ENCODE measurements at regions not wholly inside any gene's neighbourhood (a gene's known extent, or its start where the extent isn't known, plus 50 kb on each side); places are given as distances from the start of the nearest gene placed in this dataset.

DNA sequence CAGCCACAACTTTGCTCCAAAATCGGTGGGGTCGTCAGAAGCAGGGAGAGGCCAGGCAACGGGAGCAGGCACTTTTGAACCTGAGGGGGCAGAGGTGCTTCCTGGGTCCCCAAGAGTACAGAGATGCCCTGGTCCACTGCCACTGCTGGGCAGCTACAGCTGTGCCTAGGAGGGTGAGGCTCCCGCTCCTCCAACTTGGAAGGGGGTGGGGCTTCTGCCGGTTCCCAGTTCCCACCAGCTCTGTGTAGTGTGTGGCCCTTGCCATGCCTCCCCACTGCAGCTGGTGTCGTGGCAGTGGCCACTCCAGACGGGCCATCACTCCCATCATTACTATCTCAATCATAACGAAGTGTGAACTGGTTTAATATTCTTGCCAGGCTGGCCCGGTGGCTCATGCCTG, 1496.3 kb downstream of the PCDH7 start:
- TF ChIP-seq EZH2 (IDR thresholded peaks at IDR 0.05; ENCODE audit: borderline replicate concordance, low read depth, low read length, poor library complexity, severe bottlenecking), result no peak
- TF ChIP-seq, protein P1, sequence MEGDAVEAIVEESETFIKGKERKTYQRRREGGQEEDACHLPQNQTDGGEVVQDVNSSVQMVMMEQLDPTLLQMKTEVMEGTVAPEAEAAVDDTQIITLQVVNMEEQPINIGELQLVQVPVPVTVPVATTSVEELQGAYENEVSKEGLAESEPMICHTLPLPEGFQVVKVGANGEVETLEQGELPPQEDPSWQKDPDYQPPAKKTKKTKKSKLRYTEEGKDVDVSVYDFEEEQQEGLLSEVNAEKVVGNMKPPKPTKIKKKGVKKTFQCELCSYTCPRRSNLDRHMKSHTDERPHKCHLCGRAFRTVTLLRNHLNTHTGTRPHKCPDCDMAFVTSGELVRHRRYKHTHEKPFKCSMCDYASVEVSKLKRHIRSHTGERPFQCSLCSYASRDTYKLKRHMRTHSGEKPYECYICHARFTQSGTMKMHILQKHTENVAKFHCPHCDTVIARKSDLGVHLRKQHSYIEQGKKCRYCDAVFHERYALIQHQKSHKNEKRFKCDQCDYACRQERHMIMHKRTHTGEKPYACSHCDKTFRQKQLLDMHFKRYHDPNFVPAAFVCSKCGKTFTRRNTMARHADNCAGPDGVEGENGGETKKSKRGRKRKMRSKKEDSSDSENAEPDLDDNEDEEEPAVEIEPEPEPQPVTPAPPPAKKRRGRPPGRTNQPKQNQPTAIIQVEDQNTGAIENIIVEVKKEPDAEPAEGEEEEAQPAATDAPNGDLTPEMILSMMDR (conservative IDR thresholded peaks at IDR 0.05; ENCODE audit: low read depth, low read length), result no peak
